Aorta (tissue), 5 donors: ENCODE measurements at regions not wholly inside any gene's neighbourhood (a gene's known extent, or its start where the extent isn't known, plus 50 kb on each side); places are given as distances from the start of the nearest gene placed in this dataset.

Source experiments
- ATAC-seq: fragments of 200-7000 bp; cut with Tn5 transposase; one replicate; pipeline ENCODE4 v1.9.1; 2022; ENCODE audit warnings: moderate library complexity; ENCODE audit not compliant: low FRiP score
- DNase-seq, 2 donors: peaks; one replicate each; pipeline ENCODE4 v3.0.0-alpha.2; 2020
- H3K27ac ChIP-seq, 2 donors: one replicate each; pipeline ENCODE4 v1.5.1; 2013; ENCODE audit warnings: low read length in 2 of 2, mild to moderate bottlenecking in 2 of 2, moderate library complexity in 2 of 2, control low read depth in 1 of 2, inconsistent platforms in 1 of 2, low read depth in 1 of 2
- H3K27me3 ChIP-seq, 2 donors: one replicate each; pipeline ENCODE4 v1.6.1; 2013; ENCODE audit warnings: control low read depth in 1 of 2, low read length in 1 of 2, mild to moderate bottlenecking in 1 of 2, moderate library complexity in 1 of 2; ENCODE audit not compliant: insufficient read depth in 2 of 2, control insufficient read depth in 1 of 2
- H3K36me3 ChIP-seq, 2 donors: one replicate each; pipeline ENCODE4 v1.6.1; 2013; ENCODE audit warnings: control low read depth in 1 of 2, low read length in 1 of 2, mild to moderate bottlenecking in 1 of 2; ENCODE audit not compliant: insufficient read depth in 2 of 2, control insufficient read depth in 1 of 2
- H3K4me1 ChIP-seq, 2 donors: one replicate each; pipeline ENCODE4 v1.6.1; 2013; ENCODE audit warnings: low read length in 2 of 2, control low read depth in 1 of 2, mild to moderate bottlenecking in 1 of 2, moderate library complexity in 1 of 2; ENCODE audit not compliant: insufficient read depth in 2 of 2, control insufficient read depth in 1 of 2
- H3K4me3 ChIP-seq, 2 donors: one replicate each; pipeline ENCODE4 v1.5.1; 2013; ENCODE audit warnings: low read length in 2 of 2, control low read depth in 1 of 2, mild to moderate bottlenecking in 1 of 2
- H3K9me3 ChIP-seq: one replicate; pipeline ENCODE4 v1.6.1; 2013; ENCODE audit warnings: mild to moderate bottlenecking, low read length; ENCODE audit not compliant: control insufficient read depth
- WGBS, 2 donors: extraction: QIAGEN DNeasy Blood & Tissue Kit; methylation state at CpG; one replicate each; pipeline ENCODE4 v1.1.7; 2013; 5-methylcytosine and 5-hydroxymethylcytosine counted together
- intact Hi-C, 2 donors: fragments of 100-400 bp; cut with DNase I; formaldehyde crosslinking; loops; one replicate each; pipeline versions ENCODE4 v1.14.2 to v1.15.0; 2022
- donor health status: healthy with polysubstance abuse.
- donor health status: Bipolar disorder and iron deficiency.
- donor health status: DM: no; HTN: no; CAD: no.
- donor health status: DM: no; HTN: no; CAD: no.
- donor health status: DM: yes; HTN: yes; CAD: no.

DNA sequence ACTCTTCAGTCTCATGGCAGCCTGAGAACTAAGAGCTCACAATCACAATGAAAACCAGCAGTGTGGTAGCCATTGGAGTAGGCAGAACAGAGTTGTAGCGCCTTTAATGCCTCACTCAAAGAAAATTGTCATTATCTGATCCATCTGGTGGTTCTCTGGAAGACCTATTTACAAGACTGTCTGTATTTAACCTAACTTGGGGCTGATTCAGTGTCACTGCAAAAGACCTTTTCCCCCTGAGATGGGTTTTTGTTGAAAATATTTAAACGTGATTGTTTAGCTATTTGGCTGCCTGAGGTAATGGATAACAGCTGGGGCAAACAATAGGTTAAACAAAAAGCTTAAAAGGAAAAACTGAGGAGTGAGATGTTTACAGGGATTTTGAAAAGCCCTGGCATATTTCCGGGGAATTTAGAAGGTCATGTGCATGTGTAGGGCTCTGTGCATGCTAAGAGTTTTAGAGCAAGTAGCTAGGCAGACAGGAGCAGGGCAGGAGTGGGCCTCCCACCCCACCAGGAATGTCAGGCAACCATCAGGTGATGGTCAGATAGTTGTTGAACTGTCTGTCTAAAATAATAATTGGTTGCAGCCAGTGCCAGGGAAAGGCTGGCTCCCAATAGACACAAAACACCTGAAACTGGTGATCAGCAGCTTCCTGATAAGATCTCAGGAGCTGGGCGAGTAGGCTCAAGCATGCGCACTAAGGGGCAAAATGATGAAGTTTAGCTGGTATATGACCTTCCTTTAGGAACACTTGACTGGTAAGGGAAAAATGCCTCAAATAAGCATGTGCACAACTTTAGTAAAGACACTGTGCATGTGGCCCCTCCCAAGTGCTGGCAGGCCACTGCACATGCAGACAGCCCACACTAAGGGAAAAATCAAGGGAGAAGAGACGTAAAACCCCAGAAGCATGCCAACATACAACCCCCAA is 70.8 kb upstream of the AKIRIN2 start:
- 63 to 73% methylated on average over 6 of the region's 6 CpGs for WGBS, 2 donors
- ATAC-seq (no peak), DNase-seq (no peak)
- Histone ChIP-seq H3K4me1 (no peaks in the 10 kb centered on the region), H3K36me3 (no peaks in the 10 kb centered on the region), H3K4me3 (no peak overlapping the region), H3K27me3 (no peaks in the 10 kb centered on the region), H3K9me3 (no peaks in the 10 kb centered on the region), H3K27ac (no peak overlapping the region)
- intact Hi-C loops = no loop called here

- no peaks in the 10 kb centered on the region for H3K9me3 ChIP-seq
- intact Hi-C loops = no loop called here
- 93 to 96% methylated on average over 10 of the region's 10 CpGs for WGBS, 2 donors
- H3K36me3 ChIP-seq = no peaks in the 10 kb centered on the region
- ATAC-seq (no peak), DNase-seq (no peak)
- no peak overlapping the region for H3K4me3 ChIP-seq
- no peaks in the 10 kb centered on the region for H3K27me3 ChIP-seq
- no peak overlapping the region for H3K27ac ChIP-seq
- H3K4me1 ChIP-seq = no peaks in the 10 kb centered on the region
Measured at GRCh38 chr6:87767478-87767877, 65.4 kb upstream of the AKIRIN2 start.

DNA sequence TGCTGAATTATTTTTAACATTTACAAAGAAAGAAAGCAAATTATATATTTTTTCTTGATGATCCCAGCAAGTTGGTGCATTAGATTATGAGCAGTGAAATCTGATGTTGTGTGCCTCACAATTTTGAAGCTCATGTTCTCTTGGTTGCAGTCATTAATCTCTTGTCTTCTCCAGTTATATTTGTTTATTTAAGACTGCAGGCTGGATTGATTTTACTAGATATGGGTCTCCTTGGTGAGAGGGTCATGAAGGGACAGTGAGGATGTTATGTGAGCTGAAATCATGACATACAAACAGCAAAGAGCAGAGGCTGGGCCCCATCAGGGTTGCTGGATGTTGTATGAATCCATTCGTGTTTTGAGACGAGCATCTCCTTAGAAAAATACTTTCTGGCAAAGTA is 64.2 kb upstream of the AKIRIN2 start:
- ATAC-seq (no peak), DNase-seq (no peak)
- Histone ChIP-seq H3K36me3 (no peaks in the 10 kb centered on the region), H3K9me3 (no peaks in the 10 kb centered on the region), H3K27ac (no peak overlapping the region), H3K27me3 (no peaks in the 10 kb centered on the region), H3K4me3 (no peak overlapping the region), H3K4me1 (no peaks in the 10 kb centered on the region)
- WGBS, 2 donors = 90 to 91% methylated on average over 2 of the region's 2 CpGs
- intact Hi-C loops = no loop called here

GRCh38 chr6:87763901-87764300 is 61.9 kb upstream of the AKIRIN2 start:
- no peaks in the 10 kb centered on the region for H3K27me3 ChIP-seq
- no peak overlapping the region for H3K4me3 ChIP-seq
- intact Hi-C loops = no loop called here
- DNase-seq (no peak), ATAC-seq (no peak)
- H3K36me3 ChIP-seq = no peaks in the 10 kb centered on the region
- no peak overlapping the region for H3K27ac ChIP-seq
- H3K4me1 ChIP-seq = no peaks in the 10 kb centered on the region
- 89 to 96% methylated on average over 4 of the region's 4 CpGs for WGBS, 2 donors
- no peaks in the 10 kb centered on the region for H3K9me3 ChIP-seq

DNA sequence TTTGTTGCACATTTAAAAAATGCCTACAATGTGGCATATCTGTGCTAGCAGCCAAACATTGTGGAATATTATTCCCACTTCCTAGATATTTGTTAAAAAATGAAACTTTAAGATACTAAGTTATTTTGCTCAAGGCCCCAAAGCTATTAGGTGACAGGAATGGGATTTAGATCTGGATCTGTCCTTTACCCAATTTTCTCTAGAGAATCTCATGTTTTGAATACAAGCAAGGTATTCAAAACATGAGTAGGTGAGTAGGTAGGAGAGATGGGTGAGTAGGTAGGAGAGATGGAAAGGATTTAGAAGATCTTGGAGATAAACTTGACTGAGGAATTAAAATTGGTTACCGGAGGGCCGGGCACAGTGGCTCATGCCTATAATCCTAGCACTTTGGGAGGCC is 61.2 kb upstream of the AKIRIN2 start:
- H3K27ac ChIP-seq = no peak overlapping the region
- H3K4me1 ChIP-seq = no peaks in the 10 kb centered on the region
- no peak for DNase-seq
- no peak for ATAC-seq
- H3K4me3 ChIP-seq = no peak overlapping the region
- no peaks in the 10 kb centered on the region for H3K27me3 ChIP-seq
- WGBS, 2 donors = 99 to 100% methylated on average over 2 of the region's 2 CpGs
- H3K36me3 ChIP-seq = no peaks in the 10 kb centered on the region
- intact Hi-C loops = no loop called here
- H3K9me3 ChIP-seq = no peaks in the 10 kb centered on the region

GRCh38 chr6:87762116-87762515 is 60.1 kb upstream of the AKIRIN2 start:
- Histone ChIP-seq H3K4me3 (no peak overlapping the region), H3K9me3 (no peaks in the 10 kb centered on the region), H3K27me3 (no peaks in the 10 kb centered on the region), H3K36me3 (no peaks in the 10 kb centered on the region), H3K4me1 (no peaks in the 10 kb centered on the region), H3K27ac (no peak overlapping the region)
- DNase-seq (no peak), ATAC-seq (no peak)
- intact Hi-C loops = no loop called here
- WGBS, 2 donors = 71 to 77% methylated on average over 3 of the region's 3 CpGs

DNA sequence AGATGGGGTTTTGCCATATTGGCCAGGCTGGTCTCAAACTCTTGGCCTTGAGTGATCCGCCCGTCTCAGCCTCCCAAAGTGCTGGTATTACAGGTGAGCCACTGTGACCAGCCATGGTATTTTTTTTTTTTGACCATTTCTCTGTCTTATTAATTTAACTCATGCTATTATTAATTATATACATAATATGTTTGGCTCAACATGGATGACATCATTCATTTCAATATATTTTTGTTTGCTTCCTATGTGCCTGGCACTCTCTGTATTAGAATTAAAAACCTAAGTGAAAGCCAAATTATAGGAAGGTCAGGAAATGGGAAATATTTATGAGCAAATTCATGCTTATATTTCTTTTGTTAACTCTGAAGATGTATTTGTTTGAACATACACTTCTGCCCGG is 55.8 kb upstream of the AKIRIN2 start:
- ATAC-seq (no peak), DNase-seq (no peak)
- Histone ChIP-seq H3K9me3 (no peaks in the 10 kb centered on the region), H3K4me3 (no peak overlapping the region), H3K4me1 (peaks cover 0 to 4% of the 10 kb centered on the region in 2 donors), H3K27ac (no peak overlapping the region), H3K36me3 (no peaks in the 10 kb centered on the region), H3K27me3 (no peaks in the 10 kb centered on the region)
- intact Hi-C loops = no loop called here
- 92 to 93% methylated on average over 3 of the region's 3 CpGs for WGBS, 2 donors

DNA sequence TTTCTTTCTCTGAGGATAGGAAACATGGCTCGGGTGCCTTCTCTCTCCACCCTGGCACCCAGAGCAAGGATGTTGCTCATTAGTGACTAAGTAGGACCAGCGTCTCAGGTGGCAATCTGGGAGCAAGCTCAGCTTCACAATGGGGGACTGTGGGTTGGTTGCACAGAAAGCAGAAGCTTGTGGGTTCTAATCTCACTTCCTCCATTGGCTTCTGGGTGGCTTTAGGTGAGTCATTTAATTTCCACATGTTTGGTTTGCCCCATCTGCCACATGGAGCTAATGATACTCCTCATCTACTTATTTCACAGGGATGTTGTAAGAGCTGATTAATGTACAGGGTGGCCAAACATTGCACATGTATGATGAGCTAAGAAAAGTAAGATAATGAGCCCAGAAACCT is 54.8 kb upstream of the AKIRIN2 start:
- Histone ChIP-seq H3K27ac (no peak overlapping the region), H3K36me3 (no peaks in the 10 kb centered on the region)
- intact Hi-C loops = no loop called here

More for the DNA sequence above, 54.8 kb upstream of the AKIRIN2 start:
- Histone ChIP-seq H3K4me1 (peaks cover 0 to 4% of the 10 kb centered on the region in 2 donors), H3K4me3 (no peak overlapping the region), H3K27me3 (no peaks in the 10 kb centered on the region), H3K9me3 (no peaks in the 10 kb centered on the region)
- ATAC-seq (peak; percentile 66), DNase-seq (no peak)
- WGBS, 2 donors = 12 to 23% methylated on average over 2 of the region's 2 CpGs
